K562 (cell line): ENCODE measurements at regions not wholly inside any gene's neighbourhood (a gene's known extent, or its start where the extent isn't known, plus 50 kb on each side); places are given as distances from the start of the nearest gene placed in this dataset.

Source experiments
- ATAC-seq: fragments of 200-7000 bp; cut with Tn5 transposase; 3 replicates; pipeline ENCODE4 v1.9.1; 2020; ENCODE audit warnings: moderate library complexity
- BruUV-seq: library from RNA; stranded (reverse); fragments of 400-500 nt; replicated peaks from 2 replicates; lab custom pipeline; 2021; lab: Mats Ljungman, UMichigan
- CTCF ChIA-PET: fragments of 300-600 bp; formaldehyde crosslinking; extraction: SDS; loops from one replicate; lab custom pipeline; 2021; ENCODE audit warnings: low intra/inter-chr PET ratio; lab: Yijun Ruan, JAX
- POLR2A ChIA-PET: fragments of 300-600, 350-650 bp; sonication (Branson Sonifier 250); formaldehyde crosslinking; extraction: SDS; loops from one replicate; lab custom pipeline; 2021; ENCODE audit warnings: antibody characterized with exemption, inconsistent platforms; lab: Yijun Ruan, JAX
- DNase-seq, 4 experiments: peaks; one replicate each; pipeline versions ENCODE4 v3.0.0 to v3.0.0-alpha.2; 2011 to 2018; ENCODE audit warnings: low spot score in 3 of 4, mixed read lengths in 3 of 4; ENCODE audit errors: extremely low read depth in 1 of 4
- FAIRE-seq: peaks from 2 replicates; lab custom pipeline; 2011; peaks lifted over from hg19 to GRCh38; lab: Jason Lieb, UNC
- H2AFZ ChIP-seq: 2 replicates; pipeline ENCODE4 v1.6.0; 2011; ENCODE audit warnings: low read depth, low read length, control low read depth, inconsistent platforms
- H3K27ac ChIP-seq: fragments of 200-600 bp; 3 replicates; pipeline ENCODE4 v1.8.0; 2011; ENCODE audit warnings: low read depth, mild to moderate bottlenecking, control low read depth, inconsistent platforms, low read length, moderate library complexity, mixed read lengths; ENCODE audit errors: extremely low read depth
- H3K27me3 ChIP-seq, 2 experiments: fragments of 300-600 bp in 1 of 2; 2 replicates in 1 of 2; 3 replicates in 1 of 2; pipeline versions ENCODE4 v1.6.0 to v1.8.0; 2011; ENCODE audit warnings: inconsistent platforms in 2 of 2, low read length in 2 of 2, mild to moderate bottlenecking in 1 of 2, mixed read lengths in 1 of 2, moderate library complexity in 1 of 2; ENCODE audit not compliant: control insufficient read depth in 2 of 2, insufficient read depth in 2 of 2
- H3K36me3 ChIP-seq: fragments of 300-600 bp; 3 replicates; pipeline ENCODE4 v1.8.0; 2011; ENCODE audit warnings: mild to moderate bottlenecking, low read length, inconsistent platforms; ENCODE audit not compliant: control insufficient read depth, insufficient read depth
- H3K4me1 ChIP-seq, 2 experiments: fragments of 200-600 bp in 1 of 2; replicated peaks in 1 of 2; 2 replicates in 1 of 2; 3 replicates in 1 of 2; pipeline versions ENCODE4 v1.5.1 to v1.8.0; 2011; ENCODE audit warnings: inconsistent platforms in 2 of 2, low read length in 2 of 2, mild to moderate bottlenecking in 1 of 2, mixed read lengths in 1 of 2, moderate library complexity in 1 of 2; ENCODE audit not compliant: control insufficient read depth in 2 of 2, insufficient read depth in 2 of 2
- H3K4me2 ChIP-seq: 2 replicates; pipeline ENCODE4 v1.6.1; 2011; ENCODE audit warnings: low read length, control low read depth, inconsistent platforms, mixed read lengths; ENCODE audit not compliant: insufficient read depth
- H3K4me3 ChIP-seq: fragments of 200-600 bp; sonication (generic), shearing (Covaris generic); 2 replicates; pipeline ENCODE4 v1.5.1; 2016; ENCODE audit warnings: control low read depth, inconsistent platforms
- H3K79me2 ChIP-seq: fragments of 200-600 bp; 3 replicates; pipeline ENCODE4 v1.8.0; 2011; ENCODE audit warnings: low read length, inconsistent platforms; ENCODE audit not compliant: control insufficient read depth, insufficient read depth
- H3K9ac ChIP-seq, 2 experiments: 2 replicates each; pipeline versions ENCODE4 v1.6.0 to v1.6.1; 2011; ENCODE audit warnings: low read depth in 2 of 2, low read length in 2 of 2, control low read depth in 1 of 2, inconsistent platforms in 1 of 2, mild to moderate bottlenecking in 1 of 2, mixed read lengths in 1 of 2; ENCODE audit not compliant: insufficient read depth in 1 of 2
- H3K9me1 ChIP-seq: one replicate; pipeline ENCODE4 v1.6.0; 2011; ENCODE audit warnings: inconsistent platforms, mild to moderate bottlenecking, low read length, moderate library complexity; ENCODE audit not compliant: control insufficient read depth, insufficient read depth
- H3K9me3 ChIP-seq: replicated peaks from 2 replicates; pipeline ENCODE4 v1.5.1; 2011; ENCODE audit warnings: low read depth, low read length, inconsistent platforms; ENCODE audit not compliant: control insufficient read depth, insufficient read depth
- H4K20me1 ChIP-seq: replicated peaks from 2 replicates; pipeline ENCODE4 v1.6.1; 2011; ENCODE audit warnings: low read length, inconsistent platforms, mixed read lengths; ENCODE audit not compliant: control insufficient read depth, insufficient read depth
- ARHGAP35 ChIP-seq: fragments of 450-650 bp; IDR thresholded peaks from 2 replicates; pipeline ENCODE4 v1.6.1; 2018; ENCODE audit not compliant: partially characterized antibody
- ATF3 ChIP-seq, 2 experiments: fragments of 450-650 bp in 1 of 2; sonication (generic) in 1 of 2; formaldehyde crosslinking in 1 of 2; IDR thresholded peaks in 1 of 2; conservative IDR thresholded peaks in 1 of 2; 2 replicates each; pipeline versions ENCODE4 v1.6.1 to v1.8.1; 2016 to 2023; ENCODE audit warnings: mild to moderate bottlenecking in 2 of 2, moderate library complexity in 2 of 2, inconsistent platforms in 1 of 2, missing genetic modification reagents in 1 of 2
- COPS2 ChIP-seq: fragments of 450-650 bp; conservative IDR thresholded peaks from 2 replicates; pipeline ENCODE4 v1.6.1; 2016; ENCODE audit warnings: mild to moderate bottlenecking, moderate library complexity
- POLR2B ChIP-seq: fragments of 450-650 bp; IDR thresholded peaks from 2 replicates; pipeline ENCODE4 v1.6.1; 2018; ENCODE audit warnings: low read depth; ENCODE audit not compliant: partially characterized antibody
- ZNF407 ChIP-seq: fragments of 450-650 bp; IDR thresholded peaks from 2 replicates; pipeline ENCODE4 v1.6.1; 2016; ENCODE audit warnings: low read depth
- ZNF699 ChIP-seq: fragments of 250-450 bp; sonication (Bioruptor Pico); IDR thresholded peaks from 2 replicates; pipeline ENCODE4 v1.8.0; 2021; ENCODE audit warnings: mild to moderate bottlenecking, moderate library complexity; ENCODE audit not compliant: insufficient replicate concordance
- WGBS: fragments of 100-300 bp; shearing (Covaris generic); methylation state at CpG from one replicate; pipeline ENCODE4 v1.1.6; 2016; ENCODE audit warnings: low coverage, mixed read lengths; ENCODE audit not compliant: insufficient coverage; ENCODE audit errors: missing lambda C conversion rate; 5-methylcytosine and 5-hydroxymethylcytosine counted together
- in situ Hi-C: fragments of 300-500 bp; cut with MboI; formaldehyde crosslinking; loops from 4 replicates; pipeline ENCODE4 v1.15.0; 2018; ENCODE audit warnings: inconsistent platforms, mixed read lengths
- intact Hi-C: fragments of 100-400 bp; cut with micrococcal nuclease; formaldehyde crosslinking; loops from 2 replicates; pipeline ENCODE4 v1.14.2; 2022

GRCh38 chr20:60662307-60662706 lies 589.8 kb upstream of the CDH4 start:
- no peak for TF ChIP-seq ZNF407
- no peak for TF ChIP-seq ZNF699
- no peak for TF ChIP-seq ATF3 (IDR thresholded peaks at IDR 0.05)
- TF ChIP-seq ATF3 (CRISPR knock-in tag; conservative IDR thresholded peaks at IDR 0.05) = no peak
- no peak for TF ChIP-seq POLR2B
- TF ChIP-seq COPS2 = no peak
- no peak for TF ChIP-seq ARHGAP35
- H4K20me1 ChIP-seq = no peaks in the 10 kb centered on the region
- no peak for FAIRE-seq
- intact Hi-C loops = no loop called here
- H3K4me2 ChIP-seq = no peak overlapping the region
- no peaks in the 10 kb centered on the region for H3K36me3 ChIP-seq
- no peak for DNase-seq
- ChIA-PET CTCF (no interaction called here), POLR2A (no interaction called here)
- H3K79me2 ChIP-seq = no peaks in the 10 kb centered on the region
- in situ Hi-C loops = no loop called here
- H3K4me1 ChIP-seq = no peaks in the 10 kb centered on the region
- no peak overlapping the region for H3K4me3 ChIP-seq
- peaks cover 2 to 7% of the 10 kb centered on the region in 2 experiments; a peak in 1 of 5 replicates for H3K27me3 ChIP-seq
- no peak for ATAC-seq
- WGBS = 0% methylated on average over 3 of the region's 3 CpGs
- H2AFZ ChIP-seq = no peak overlapping the region
- no peak overlapping the region for H3K9ac ChIP-seq
- H3K9me3 ChIP-seq = no peaks in the 10 kb centered on the region
- no TSS peak for BruUV-seq
- H3K27ac ChIP-seq = no peak overlapping the region
- no peaks in the 10 kb centered on the region for H3K9me1 ChIP-seq
